OCI-LY3 (cell line): ENCODE measurements at regions not wholly inside any gene's neighbourhood (a gene's known extent, or its start where the extent isn't known, plus 50 kb on each side); places are given as distances from the start of the nearest gene placed in this dataset.

Experiments
- H2AFZ ChIP-seq: fragments of 200-600, 300-600 bp; shearing (Covaris generic); 2 replicates; pipeline ENCODE4 v1.6.0; 2014; ENCODE audit warnings: antibody characterized with exemption, low read depth, low read length
- H3K27ac ChIP-seq: fragments of 200-600, 300-600 bp; sonication (generic); 2 replicates; pipeline ENCODE4 v1.5.1; 2014; ENCODE audit warnings: mild to moderate bottlenecking, low read length, moderate library complexity, mixed read lengths
- H3K27me3 ChIP-seq: fragments of 200-600, 300-600 bp; sonication (generic); 2 replicates; pipeline ENCODE4 v1.6.1; 2014; ENCODE audit warnings: low read depth, low read length, mixed read lengths
- H3K36me3 ChIP-seq: fragments of 200-600, 300-600 bp; sonication (generic); replicated peaks from 2 replicates; pipeline ENCODE3; 2014; ENCODE audit warnings: low read depth, low read length, mixed read lengths
- H3K4me1 ChIP-seq: fragments of 300-600, 200-600 bp; sonication (generic); 2 replicates; pipeline ENCODE4 v1.6.1; 2014; ENCODE audit warnings: low read length, mixed read lengths
- H3K4me2 ChIP-seq: fragments of 200-600, 300-600 bp; sonication (generic); 2 replicates; pipeline ENCODE4 v1.6.1; 2014; ENCODE audit warnings: low read length, mixed read lengths
- H3K4me3 ChIP-seq: fragments of 300-600, 200-600 bp; sonication (generic); 2 replicates; pipeline ENCODE4 v1.5.1; 2014; ENCODE audit warnings: antibody characterized with exemption, mild to moderate bottlenecking, low read length, moderate library complexity
- H3K79me2 ChIP-seq: fragments of 300-600, 200-600 bp; shearing (Covaris generic); 2 replicates; pipeline ENCODE4 v1.6.1; 2014; ENCODE audit warnings: mild to moderate bottlenecking, low read length, mixed read lengths
- H3K9ac ChIP-seq: fragments of 300-600, 200-600 bp; shearing (Covaris generic); 2 replicates; pipeline ENCODE4 v1.6.0; 2014; ENCODE audit warnings: mild to moderate bottlenecking, low read length, moderate library complexity
- H3K9me3 ChIP-seq: fragments of 200-600, 300-600 bp; shearing (Covaris generic); 2 replicates; pipeline ENCODE4 v1.6.1; 2014; ENCODE audit warnings: low read length, mixed read lengths; ENCODE audit not compliant: insufficient read depth
- H4K20me1 ChIP-seq: fragments of 200-600, 300-600 bp; sonication (generic); 2 replicates; pipeline ENCODE4 v1.6.1; 2016; ENCODE audit warnings: low read length, mixed read lengths; ENCODE audit not compliant: insufficient read depth
- EZH2phosphoT487 ChIP-seq: fragments of 200-600 bp; shearing (Covaris generic); IDR thresholded peaks from 2 replicates; pipeline ENCODE4 v1.6.1; 2018; ENCODE audit warnings: antibody characterized with exemption, mixed run types, low read depth
- TF ChIP-seq, protein P1 (sequence below): fragments of 200-600, 300-600 bp; sonication (generic); IDR thresholded peaks from 2 replicates; pipeline ENCODE4 v1.5.1; 2014; ENCODE audit warnings: antibody characterized with exemption, low read length, low read depth

DNA sequence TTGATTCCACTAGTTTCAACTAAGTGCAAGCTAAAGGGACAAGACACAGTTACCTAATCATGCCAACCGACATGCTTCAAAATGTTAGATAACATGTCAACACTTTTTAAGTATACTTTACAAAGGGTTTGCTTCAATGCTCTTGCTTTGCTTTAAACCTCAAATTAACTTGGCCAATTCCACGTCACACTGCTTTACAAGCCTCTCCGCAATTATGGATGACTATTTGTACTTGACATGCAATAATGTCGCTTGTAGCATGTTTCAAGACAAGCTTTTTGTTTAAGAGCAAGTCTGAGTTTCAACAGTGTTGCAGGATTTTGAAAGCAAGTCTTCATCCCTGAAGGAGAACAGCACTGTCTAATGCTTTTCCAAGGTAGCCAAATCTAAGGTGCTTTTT lies 86.9 kb downstream of the CNTN3 start:
- Histone ChIP-seq H3K79me2 (no peaks in the 10 kb centered on the region), H3K4me1 (no peaks in the 10 kb centered on the region), H4K20me1 (no peaks in the 10 kb centered on the region), H3K4me3 (no peak overlapping the region), H3K4me2 (no peak overlapping the region), H2AFZ (no peak overlapping the region), H3K9me3 (no peaks in the 10 kb centered on the region), H3K27me3 (no peaks in the 10 kb centered on the region), H3K36me3 (no peaks in the 10 kb centered on the region), H3K9ac (no peak overlapping the region), H3K27ac (no peak overlapping the region)
- no peak for TF ChIP-seq EZH2phosphoT487
- TF ChIP-seq, protein P1, sequence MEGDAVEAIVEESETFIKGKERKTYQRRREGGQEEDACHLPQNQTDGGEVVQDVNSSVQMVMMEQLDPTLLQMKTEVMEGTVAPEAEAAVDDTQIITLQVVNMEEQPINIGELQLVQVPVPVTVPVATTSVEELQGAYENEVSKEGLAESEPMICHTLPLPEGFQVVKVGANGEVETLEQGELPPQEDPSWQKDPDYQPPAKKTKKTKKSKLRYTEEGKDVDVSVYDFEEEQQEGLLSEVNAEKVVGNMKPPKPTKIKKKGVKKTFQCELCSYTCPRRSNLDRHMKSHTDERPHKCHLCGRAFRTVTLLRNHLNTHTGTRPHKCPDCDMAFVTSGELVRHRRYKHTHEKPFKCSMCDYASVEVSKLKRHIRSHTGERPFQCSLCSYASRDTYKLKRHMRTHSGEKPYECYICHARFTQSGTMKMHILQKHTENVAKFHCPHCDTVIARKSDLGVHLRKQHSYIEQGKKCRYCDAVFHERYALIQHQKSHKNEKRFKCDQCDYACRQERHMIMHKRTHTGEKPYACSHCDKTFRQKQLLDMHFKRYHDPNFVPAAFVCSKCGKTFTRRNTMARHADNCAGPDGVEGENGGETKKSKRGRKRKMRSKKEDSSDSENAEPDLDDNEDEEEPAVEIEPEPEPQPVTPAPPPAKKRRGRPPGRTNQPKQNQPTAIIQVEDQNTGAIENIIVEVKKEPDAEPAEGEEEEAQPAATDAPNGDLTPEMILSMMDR = no peak

DNA sequence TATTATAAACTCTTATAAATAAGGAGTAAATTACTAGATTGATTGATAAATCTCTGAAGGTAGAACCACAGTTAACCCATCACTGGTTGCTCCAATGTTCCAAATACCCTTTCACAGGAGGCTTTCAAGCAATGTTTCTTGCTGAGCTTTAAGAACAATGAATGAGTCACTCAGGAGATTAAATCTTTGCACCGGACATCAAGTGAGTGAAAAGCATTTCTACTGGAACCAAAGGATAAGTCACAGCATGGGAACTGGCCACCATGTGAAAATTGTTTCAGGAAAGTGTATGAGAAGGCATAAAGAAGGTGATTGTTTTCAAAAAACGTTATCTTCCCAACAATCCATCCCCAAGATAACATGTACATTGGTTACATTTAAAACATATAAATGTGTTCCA lies 90.6 kb downstream of the CNTN3 start:
- Histone ChIP-seq H3K9ac (no peak overlapping the region), H3K27me3 (no peaks in the 10 kb centered on the region), H3K4me2 (no peak overlapping the region), H4K20me1 (no peaks in the 10 kb centered on the region), H3K36me3 (no peaks in the 10 kb centered on the region), H3K4me3 (no peak overlapping the region), H3K27ac (no peak overlapping the region), H3K79me2 (no peaks in the 10 kb centered on the region), H3K9me3 (no peaks in the 10 kb centered on the region), H2AFZ (no peak overlapping the region), H3K4me1 (no peaks in the 10 kb centered on the region)
- no peak for TF ChIP-seq EZH2phosphoT487
- TF ChIP-seq, protein P1 = no peak

DNA sequence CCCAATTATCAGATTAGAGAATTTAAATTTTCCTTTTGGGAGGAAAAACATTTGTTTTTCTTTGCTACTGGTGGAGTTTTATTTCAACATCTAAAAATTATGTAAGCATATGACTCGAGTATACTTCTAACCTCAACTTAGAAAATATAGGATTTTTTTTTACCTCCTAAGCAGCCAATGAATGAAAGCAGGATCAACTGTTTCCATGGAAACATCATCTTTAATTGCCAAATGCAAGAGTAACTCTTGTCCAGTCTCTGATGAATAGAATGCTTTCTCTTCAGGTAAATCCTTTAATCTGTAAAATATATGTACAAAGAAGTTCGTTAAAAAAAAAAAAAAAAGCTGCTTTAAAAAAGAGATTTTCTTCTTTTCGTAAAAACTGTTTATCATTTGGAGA lies 93.6 kb downstream of the CNTN3 start:
- no peaks in the 10 kb centered on the region for H3K79me2 ChIP-seq
- no peak overlapping the region for H3K9ac ChIP-seq
- no peaks in the 10 kb centered on the region for H4K20me1 ChIP-seq
- no peaks in the 10 kb centered on the region for H3K4me1 ChIP-seq
- H3K36me3 ChIP-seq = no peaks in the 10 kb centered on the region
- no peak overlapping the region for H3K4me2 ChIP-seq
- no peaks in the 10 kb centered on the region for H3K27me3 ChIP-seq
- H3K4me3 ChIP-seq = no peak overlapping the region
- H3K9me3 ChIP-seq = no peaks in the 10 kb centered on the region
- no peak for TF ChIP-seq EZH2phosphoT487
- TF ChIP-seq, protein P1 = no peak
- H3K27ac ChIP-seq = no peak overlapping the region
- no peak overlapping the region for H2AFZ ChIP-seq

DNA sequence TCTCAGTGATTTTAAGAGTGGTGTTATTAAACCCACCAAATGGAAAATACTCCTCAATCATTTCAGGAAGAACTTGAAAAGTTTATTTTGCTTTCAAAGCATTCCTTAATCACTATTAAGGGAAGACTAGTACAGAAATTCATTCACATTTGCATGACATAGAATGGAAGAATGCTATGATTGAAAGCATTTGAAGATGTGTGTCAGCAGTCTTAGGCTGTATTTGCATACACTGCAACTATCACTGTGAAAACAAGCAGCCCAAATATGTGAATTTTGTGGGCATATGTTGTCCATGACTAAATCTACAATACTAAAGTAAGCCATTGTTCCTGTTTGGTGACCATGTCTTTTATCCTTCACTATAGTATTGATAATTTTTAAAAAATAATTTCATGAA lies 95.8 kb downstream of the CNTN3 start:
- H3K4me2 ChIP-seq = no peak overlapping the region
- no peaks in the 10 kb centered on the region for H3K4me1 ChIP-seq
- no peaks in the 10 kb centered on the region for H3K79me2 ChIP-seq
- H3K4me3 ChIP-seq = no peak overlapping the region
- no peaks in the 10 kb centered on the region for H3K36me3 ChIP-seq
- H3K9ac ChIP-seq = no peak overlapping the region
- no peaks in the 10 kb centered on the region for H3K27me3 ChIP-seq
- no peak overlapping the region for H3K27ac ChIP-seq
- H2AFZ ChIP-seq = no peak overlapping the region
- no peaks in the 10 kb centered on the region for H4K20me1 ChIP-seq
- no peak for TF ChIP-seq EZH2phosphoT487
- TF ChIP-seq, protein P1 = no peak
- H3K9me3 ChIP-seq = no peaks in the 10 kb centered on the region
